HG03521 (cell line): ENCODE measurements at regions not wholly inside any gene's neighbourhood (a gene's known extent, or its start where the extent isn't known, plus 50 kb on each side); places are given as distances from the start of the nearest gene placed in this dataset.

Source experiments
- ATAC-seq: cut with Tn5 transposase; IDR thresholded peaks from one replicate; pipeline ENCODE4 v1.9.1; 2021; ENCODE audit warnings: mild to moderate bottlenecking, moderate library complexity; ENCODE audit not compliant: unreplicated experiment

DNA sequence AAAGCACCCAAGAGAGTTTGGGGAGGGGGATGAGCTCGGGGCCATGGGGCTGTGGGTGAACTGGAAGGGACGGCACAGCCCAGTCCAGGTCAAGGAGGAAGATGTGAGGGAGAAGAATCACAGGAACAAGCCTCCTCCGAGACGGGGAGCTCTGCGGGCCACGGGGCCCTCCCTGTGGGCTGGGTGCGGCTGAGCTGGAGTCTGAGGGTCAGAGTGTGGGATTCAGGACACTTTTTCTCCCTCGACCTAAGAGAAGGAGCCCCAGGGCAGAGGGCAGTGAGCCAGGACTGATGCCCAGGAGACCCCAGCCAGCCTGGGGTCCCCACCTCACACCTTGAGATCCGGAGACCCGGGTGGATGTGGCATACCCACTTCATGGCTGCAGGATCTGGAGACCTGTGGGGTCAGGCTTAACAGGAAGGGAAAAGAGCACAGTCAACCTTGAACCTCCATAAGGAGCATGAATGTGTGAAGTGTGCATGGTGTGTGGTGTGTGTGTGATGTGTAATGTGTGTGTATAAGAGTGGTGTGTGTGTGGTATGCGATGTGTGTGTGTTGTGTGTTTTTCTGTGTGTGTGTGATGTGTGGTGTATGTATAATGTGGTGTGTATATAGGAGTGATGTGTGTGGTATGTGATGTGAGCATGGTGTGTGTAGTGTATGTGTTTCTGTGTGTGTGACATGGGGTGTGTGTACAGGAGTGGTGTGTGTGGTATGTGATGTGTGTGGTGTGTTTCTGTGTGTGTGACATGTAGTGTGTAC, 504.6 kb downstream of the BRD1 start:
- no peak for ATAC-seq

DNA sequence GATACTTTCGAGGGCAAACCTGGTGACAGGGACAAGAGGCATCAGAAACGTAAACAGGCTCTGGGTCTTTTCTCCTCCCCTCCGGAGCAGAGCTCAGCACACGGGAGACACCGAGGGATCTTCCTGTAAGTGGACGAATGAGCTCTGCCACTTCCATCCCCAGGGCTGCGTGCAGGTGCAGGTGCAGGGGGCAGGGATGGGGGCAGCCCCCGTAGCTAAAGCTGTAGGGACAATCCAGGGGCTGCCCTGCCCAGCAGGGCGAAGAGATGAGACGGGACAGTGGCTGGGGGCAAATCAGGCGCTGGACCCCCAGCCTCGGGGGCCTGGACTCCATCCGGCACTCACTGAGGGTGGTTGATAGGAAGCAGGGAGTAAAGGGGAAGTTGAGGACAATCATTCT, 505.4 kb downstream of the BRD1 start:
- ATAC-seq, result no peak

DNA sequence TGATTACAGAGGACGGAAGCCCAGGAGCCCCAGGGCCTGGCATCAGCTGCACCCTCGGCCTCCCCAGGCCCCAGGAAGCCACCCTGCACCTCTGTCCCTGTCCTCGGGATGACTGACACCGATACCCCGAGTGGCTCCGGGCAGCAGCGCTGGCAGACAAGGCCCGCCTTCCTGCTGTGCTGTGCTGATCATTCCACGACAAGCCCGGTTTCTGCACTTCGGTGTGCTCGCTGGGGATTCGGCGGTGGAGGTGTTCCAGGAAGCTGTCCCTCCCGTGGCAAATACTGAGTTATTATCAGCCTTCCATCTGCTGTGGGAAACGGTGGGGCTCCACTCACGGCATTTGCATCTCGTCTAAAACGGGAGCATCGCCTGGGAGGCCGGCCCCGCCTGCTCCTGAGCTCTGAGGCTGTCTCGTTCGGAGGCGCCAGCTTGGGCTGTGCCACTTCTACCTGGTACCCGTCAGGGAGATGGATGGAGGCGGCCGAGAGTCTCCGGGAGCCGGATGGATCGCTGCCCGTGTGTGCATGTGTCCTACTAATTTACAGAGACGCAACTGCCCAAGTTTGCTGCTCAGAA, 506.1 kb downstream of the BRD1 start:
- ATAC-seq, result no peak

DNA sequence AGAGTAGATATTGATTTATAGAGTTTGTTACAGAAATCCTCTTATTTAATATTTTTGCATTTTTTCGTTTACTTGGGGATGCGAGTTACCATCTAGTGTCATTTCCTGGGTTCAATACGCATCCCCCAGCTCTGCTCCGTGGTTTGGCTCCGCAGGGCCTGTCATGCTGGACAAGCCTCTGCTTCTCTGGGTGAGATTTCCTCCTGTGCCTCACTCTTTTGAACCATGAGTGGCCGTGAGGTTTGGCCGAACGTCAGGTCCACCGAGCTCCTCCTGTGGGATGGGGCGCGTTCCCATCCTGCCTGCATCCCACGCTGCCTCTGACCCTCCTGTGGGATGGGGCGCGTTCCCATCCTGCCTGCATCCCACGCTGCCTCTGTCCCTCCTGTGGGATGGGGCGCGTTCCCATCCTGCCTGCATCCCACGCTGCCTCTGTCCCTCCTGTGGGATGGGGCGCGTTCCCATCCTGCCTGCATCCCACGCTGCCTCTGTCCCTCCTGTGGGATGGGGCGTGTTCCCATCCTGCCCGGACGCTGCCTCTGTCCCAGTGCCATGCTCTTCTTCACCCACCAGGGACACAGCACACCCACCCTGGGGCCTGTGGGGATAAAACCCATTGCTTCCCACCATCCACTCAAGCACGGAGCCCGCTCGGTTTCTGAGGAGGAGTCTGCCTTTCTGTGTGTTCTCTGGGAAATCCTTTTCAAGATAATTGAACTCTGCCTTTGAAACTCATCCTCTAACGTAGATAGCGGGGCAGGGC, 506.8 kb downstream of the BRD1 start:
- ATAC-seq, result no peak

DNA sequence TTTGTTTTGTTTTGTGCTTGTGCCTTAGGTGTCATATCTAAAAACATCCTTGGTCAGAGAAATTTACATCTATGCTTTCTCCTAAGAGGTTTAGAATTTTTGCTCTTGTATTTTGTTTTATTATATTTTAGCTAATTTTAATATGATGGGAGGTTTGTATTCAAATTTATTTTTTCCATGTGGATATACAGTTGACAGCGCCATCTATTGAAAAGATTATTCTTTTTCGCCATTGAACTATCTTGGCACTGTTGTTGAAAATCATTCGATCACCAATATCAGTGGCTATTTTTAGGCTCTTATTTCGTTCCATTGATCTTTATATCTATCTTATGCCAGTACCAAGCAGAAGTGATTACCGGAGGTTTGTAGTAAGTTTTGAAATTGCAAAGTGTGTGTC, 510.3 kb downstream of the BRD1 start:
- no peak for ATAC-seq

DNA sequence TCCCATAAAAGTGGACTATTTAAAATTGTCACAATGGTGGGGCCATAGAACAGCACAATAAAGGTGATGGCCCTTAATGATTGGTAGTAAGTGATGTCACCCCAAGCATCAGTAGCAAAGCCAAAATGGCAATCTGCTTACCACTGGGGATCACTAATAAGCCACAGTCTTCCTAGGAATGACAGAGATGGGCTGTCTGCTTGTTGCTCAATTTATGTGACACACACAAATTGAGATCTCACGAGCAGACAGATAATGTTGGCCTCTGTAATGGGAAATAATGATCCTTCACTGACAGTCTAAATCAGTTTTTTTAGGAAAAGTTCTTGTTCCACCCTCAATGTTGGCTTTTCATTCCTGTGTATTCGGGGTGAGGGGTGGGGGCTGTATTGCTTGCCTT, 515.1 kb downstream of the BRD1 start:
- no peak for ATAC-seq

DNA sequence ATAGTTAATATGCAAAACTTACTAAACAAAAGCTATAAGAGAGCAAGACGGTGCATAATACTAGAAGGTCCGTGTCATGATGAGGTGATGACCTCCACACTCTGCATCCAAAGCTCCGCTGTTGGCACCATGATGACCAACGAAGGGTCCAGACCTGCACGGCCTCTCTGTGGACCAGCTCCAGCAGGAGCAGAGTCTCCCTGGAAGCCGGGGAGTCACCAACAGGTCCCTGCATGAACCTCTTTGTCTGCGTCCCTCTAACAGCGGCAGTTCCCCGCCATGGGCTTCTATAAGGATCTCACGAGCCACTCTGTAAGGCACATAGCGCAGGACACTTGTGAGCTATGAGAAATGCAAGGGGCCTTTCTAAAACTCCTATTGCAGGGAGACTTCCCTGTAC, 517.3 kb downstream of the BRD1 start:
- no peak for ATAC-seq

DNA sequence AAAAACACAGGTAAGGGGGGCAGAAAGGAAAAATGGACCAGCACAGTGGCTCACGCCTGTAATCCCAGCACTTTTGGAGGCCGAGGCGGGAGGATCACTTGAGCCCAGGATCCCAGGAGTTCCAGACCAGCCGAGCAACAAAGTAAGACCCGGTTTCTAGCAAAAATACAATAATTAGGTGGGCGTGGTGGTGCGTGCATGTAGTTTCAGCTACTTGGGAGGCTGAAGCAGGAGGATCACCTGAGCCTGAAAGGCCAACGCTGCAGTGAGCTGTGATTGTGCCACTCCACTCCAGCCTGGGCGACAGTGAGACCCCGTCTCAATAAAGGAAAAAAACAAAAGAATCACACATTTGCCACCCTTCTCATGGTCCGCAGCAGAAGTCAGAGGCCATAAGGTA, 519.4 kb downstream of the BRD1 start:
- no peak for ATAC-seq

DNA sequence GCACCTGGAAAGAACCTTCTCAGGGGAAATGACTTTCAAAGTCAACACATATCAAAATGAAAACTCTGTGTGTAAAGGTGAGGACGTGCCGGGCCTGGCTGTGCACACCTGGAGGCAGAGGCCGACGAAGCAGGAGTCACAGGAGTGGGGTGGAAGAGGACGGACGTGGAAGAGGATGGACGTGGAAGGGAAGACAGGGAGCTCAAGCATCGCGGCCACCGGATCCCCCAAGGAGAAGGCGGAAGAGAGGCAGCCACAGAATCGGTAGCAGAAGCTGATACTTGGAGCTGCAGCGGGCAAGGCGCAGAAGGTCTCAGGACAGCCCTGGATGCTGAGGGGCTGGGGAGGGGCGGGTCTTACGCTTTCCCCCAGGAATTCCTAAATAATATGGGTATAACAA, 519.8 kb downstream of the BRD1 start:
- no peak for ATAC-seq

DNA sequence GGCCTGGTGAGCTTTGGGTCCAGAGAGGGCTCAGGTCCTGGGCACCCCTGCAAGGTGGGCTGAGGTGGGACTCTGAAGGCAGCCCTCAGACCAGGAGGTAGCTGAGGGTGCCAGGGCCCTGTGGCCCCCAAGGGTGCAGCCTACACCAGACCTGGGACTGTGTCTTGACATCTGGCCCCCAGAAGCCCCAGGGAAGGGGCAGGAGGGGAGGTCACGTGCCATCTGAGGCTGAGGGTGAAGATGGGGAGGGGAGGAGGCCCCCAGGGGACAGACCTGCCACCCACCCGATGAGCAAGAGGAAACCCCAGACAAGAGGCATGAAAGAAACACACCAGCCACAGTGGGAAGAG, 520.2 kb downstream of the BRD1 start:
- no peak for ATAC-seq

DNA sequence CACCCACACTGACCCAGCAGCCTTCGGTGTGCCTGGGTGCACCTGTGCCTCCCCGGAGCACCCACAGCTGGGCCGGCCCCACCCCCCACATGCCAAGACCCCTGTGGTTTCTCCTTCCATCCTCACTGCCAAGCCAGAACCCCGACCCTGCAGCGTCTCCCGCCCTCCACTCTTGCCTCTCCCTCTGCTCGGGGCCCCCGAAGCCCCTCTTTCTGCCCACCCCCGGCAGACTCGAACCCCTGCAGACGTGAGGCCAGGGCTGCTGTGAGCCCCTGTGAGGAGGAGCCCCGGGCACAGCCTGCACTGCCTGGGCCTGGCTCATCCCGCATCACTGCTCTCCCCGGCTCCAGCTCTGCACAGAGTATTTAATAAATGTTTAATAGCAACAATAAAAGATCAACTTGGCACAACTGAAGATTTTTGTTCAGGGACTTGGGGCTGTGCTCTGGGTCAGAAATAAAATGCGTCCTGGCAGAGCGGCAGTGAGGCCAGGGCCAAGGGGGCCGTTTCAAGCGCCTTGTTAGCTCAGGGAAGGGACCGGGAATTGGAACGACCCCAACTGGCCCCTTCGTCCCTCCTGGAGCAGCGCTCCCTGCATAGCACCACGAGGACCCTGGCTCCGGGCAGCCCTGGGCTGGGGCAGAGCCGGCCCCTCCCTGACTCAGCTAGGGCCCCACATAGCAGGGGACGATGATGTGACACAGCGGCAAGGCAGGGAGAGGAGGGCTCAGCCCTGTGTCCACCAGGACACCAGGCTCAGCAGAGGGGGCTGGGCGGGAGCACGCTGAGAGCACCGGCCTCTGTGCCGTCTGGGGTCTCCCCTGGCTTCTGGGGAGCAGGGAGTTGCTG, 520.8 kb downstream of the BRD1 start:
- no peak for ATAC-seq

DNA sequence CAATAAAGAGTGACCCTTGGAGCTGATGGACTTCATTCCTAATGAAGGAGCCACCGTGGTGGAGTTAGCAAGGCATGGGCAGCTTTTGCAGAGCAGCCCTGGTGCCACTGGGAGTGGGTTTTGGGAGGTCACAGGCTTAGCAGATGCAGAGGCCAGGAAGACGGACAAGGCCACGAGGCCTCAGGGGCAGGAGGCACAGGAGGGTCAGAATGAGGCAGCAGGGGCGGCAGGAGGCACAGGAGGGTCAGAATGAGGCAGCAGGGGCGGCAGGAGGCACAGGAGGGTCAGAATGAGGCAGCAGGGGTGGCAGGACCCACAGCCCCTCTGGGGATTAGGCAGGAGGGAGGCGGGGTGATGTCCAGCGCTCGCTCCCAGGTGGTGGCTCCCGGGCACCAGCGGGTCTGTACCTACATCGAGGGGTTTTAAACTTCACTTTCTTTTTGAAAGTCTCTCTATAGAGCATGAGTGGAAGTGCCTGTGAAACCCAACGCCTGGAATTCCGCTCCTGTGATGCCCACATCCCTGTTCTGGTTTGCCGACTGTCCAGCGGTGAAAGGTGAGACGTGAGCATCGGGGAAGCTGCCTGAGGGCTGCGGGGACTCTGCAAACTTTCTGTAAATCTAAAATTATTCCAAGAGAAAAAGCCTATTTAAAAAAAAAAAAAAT, 521.6 kb downstream of the BRD1 start:
- ATAC-seq, result no peak

DNA sequence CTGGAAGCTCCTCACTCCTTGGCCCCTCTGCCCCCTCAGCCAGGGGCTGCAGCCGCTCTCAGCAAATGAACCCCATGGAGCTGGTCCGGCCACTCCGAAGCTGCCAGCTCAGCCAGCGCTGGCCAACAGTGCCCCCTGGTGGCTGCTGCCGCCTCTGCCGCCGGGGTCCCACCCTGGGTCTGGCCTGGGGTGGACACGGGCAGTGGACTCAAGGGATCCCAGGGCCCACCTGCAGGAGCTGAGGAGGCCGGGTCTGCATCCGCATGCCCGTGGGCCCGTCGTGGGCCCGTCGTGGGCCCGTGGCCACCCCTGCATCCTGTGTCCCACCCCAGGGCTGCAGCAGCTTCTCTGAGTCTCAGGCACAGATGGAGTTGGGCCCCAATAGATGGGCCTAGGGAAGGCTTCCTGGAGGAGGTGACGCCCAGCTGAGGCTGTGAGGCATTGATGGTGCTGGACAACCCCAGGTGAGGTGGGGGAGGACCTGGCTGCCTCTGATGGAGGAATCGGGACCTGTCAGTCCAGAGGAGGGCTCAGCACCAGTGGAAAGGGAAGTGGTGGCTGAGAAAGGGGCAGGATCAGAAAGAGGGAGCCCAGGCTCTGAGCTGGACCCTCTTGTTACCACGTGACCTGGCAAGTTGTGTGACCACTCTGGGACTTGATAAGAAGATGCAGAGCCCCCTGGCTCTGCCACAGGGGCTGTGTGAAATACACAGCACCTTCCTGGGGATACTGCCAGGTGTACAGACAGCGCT, 522.3 kb downstream of the BRD1 start:
- no peak for ATAC-seq

DNA sequence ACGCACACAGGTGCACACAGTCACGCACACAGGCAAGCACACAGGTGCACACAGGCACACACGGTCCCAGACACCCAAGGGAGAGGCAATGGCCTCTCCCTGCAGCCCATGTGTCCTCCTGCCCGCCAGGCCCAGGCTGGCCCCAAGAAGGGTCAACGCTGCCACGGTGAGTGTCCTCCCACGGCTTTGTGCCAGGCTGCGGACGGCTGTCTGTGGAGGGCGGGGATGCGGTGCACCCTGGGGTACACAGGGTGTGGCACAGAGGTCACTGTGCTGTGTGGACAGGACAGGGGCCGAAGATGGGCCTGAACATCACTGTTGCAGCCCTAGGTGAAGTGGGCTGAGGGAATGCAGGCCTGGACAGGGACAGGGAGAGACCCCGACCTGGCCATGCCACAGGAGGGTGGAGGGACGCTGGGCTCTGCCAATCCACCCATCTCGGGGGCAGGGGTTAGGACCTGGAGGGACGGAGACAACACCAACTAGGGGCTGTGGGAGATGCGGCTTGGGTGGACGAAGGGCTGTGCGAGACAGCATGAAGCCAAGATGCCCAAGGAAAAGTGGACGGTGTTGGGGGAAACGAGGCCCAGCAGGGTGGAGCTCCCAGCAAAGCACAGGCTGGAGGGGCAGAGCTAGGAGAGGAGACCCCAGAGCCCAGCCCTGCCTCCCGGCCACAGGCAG, 523.8 kb downstream of the BRD1 start:
- no peak for ATAC-seq

DNA sequence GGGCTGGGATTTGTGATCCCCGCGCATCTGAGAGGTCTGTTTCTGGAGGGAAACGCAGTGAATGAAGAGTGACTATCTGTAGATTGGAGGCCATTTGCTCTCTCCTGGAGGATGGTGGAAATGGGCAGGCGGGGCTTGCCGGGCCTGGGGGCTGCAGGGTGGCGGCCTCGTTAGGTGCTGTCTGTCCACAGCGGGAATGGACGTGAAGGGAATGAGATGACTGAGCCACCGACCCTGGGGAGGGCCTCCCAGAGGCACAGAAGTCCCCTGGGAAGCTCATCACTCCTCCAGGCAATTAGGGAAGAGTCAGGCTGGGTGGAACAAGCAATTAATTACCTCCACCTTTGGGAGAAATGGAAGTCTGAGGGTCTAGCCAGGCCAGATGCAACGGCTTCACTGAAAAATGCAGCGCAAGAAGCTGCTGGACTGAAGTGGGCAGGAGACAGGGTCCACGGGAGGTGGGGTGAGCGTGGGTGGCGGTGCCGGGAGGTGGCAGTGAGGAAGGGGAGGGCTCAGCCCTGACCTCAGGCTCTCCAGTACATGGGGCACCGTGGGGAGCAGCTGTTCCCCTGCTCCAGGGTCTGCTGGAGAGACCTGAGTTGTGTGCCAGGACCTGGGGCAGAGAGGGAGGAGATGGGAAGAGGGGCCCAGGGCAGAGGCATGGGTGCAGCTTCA, 524.5 kb downstream of the BRD1 start:
- ATAC-seq, result no peak

DNA sequence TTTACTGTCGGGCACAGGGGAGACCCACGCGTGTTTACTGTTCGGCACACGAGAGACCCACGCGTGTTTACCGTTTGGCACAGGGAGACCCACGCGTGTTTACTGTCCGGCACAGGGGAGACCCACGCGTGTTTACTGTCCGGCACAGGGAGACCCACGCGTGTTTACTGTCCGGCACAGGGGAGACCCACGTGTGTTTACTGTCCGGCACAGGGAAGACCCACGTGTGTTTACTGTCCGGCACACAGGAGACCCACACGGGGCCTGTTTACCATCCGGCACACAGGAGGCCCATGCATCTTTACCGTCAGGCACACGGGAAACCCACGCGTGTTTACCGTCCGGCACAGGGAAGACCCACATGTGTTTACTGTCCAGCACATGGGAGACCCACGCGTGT, 525.1 kb downstream of the BRD1 start:
- no peak for ATAC-seq

DNA sequence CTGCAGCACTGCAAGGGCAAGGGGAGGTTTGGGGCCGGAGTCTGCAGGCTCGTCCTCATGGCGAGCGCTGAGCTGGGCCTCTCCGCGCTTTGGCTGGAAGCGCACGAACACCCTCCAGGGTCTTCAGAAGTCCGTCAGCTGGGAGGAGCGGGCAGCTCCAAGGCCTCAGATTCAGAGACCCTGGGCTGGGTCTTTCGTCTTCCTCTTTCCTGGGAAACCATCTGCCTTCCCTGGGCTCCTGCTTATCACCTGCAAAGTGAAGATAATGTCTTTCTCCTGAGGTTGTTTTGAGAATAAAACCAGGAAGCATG, 525.6 kb downstream of the BRD1 start:
- ATAC-seq, result no peak

DNA sequence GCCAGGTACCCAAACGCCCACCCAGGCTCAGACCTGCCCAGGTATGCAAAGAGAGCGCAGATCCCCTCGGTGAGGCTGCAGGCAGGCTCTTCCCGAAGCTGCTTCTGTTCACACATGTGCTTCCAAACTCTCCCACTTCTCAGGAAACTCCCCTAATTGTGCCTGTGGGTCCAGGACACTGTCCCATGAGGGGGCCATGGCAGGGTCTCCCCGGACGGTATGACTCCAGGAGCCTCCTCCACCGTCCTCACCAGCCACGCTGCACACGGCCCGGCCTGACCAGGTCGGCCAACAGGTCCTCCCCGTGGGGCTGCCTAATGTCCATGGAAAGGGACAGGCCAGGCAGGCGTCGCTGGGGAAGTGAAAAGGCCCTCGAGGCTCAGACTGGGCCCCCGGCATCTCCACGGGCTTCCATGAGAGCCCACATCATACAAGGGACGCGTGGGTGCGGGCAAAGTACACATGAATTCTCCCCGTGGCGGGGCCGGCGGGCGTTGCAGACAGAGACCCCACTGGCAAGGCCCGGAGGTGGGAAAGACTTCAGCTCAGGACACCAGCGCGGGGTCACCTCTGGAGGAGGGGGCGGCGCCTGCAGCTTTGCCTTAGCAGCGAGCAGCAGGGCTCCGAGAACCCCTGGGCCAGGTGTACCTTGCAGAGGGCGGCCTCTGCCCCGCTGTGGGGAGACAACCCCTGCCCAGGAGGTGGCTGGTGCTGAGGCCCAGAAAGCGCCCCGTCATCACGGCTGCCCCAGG, 526.1 kb downstream of the BRD1 start:
- ATAC-seq, result no peak
